RWPE2 (cell line): ENCODE measurements at regions not wholly inside any gene's neighbourhood (a gene's known extent, or its start where the extent isn't known, plus 50 kb on each side); places are given as distances from the start of the nearest gene placed in this dataset.
A peak's percentile ranks its signal among the peaks of the same experiment; 100 is the strongest.

Experiments
- ATAC-seq: fragments of 200-7000 bp; cut with Tn5 transposase; 3 replicates; pipeline ENCODE4 v1.9.1; 2021; ENCODE audit warnings: low read depth
- DNase-seq: peaks from one replicate; pipeline ENCODE4 v3.0.0-alpha.2; 2020; ENCODE audit warnings: low spot score
- H3K27ac ChIP-seq: fragments of 450-650 bp; 2 replicates; pipeline ENCODE4 v1.5.1; 2017; ENCODE audit warnings: mild to moderate bottlenecking; ENCODE audit not compliant: poor library complexity, severe bottlenecking
- H3K27me3 ChIP-seq: fragments of 250-450 bp; sonication (Bioruptor Pico); 2 replicates; pipeline ENCODE4 v1.5.1; 2021; ENCODE audit warnings: mild to moderate bottlenecking, moderate library complexity; ENCODE audit not compliant: insufficient read depth, poor library complexity, severe bottlenecking
- H3K36me3 ChIP-seq: fragments of 250-450 bp; sonication (Bioruptor Pico); 2 replicates; pipeline ENCODE4 v1.5.1; 2020; ENCODE audit warnings: low read depth, mild to moderate bottlenecking, moderate library complexity
- H3K4me1 ChIP-seq: fragments of 250-450 bp; sonication (Bioruptor Pico); 2 replicates; pipeline ENCODE4 v1.5.1; 2021; ENCODE audit warnings: mild to moderate bottlenecking, moderate library complexity; ENCODE audit not compliant: insufficient read depth, poor library complexity, severe bottlenecking
- H3K4me3 ChIP-seq: fragments of 250-450 bp; sonication (Bioruptor Pico); 2 replicates; pipeline ENCODE4 v1.5.1; 2021; ENCODE audit warnings: mild to moderate bottlenecking, moderate library complexity; ENCODE audit not compliant: severe bottlenecking
- H3K9me3 ChIP-seq: fragments of 250-450 bp; sonication (Bioruptor Pico); 2 replicates; pipeline ENCODE4 v1.5.1; 2021; ENCODE audit warnings: mild to moderate bottlenecking, moderate library complexity; ENCODE audit not compliant: severe bottlenecking
- CTCF ChIP-seq: fragments of 450-650 bp; IDR thresholded peaks from one replicate; pipeline ENCODE4 v1.5.1; 2017; ENCODE audit warnings: mild to moderate bottlenecking, moderate library complexity; ENCODE audit not compliant: poor library complexity, severe bottlenecking

GRCh38 chr10:54983255-54983654 lies 182.2 kb upstream of the PCDH15 start:
- Histone ChIP-seq H3K27ac (no peak overlapping the region), H3K9me3 (no peaks in the 10 kb centered on the region), H3K27me3 (no peaks in the 10 kb centered on the region), H3K4me3 (no peak overlapping the region), H3K4me1 (no peaks in the 10 kb centered on the region), H3K36me3 (no peaks in the 10 kb centered on the region)
- 0 out of 3 replicates have a peak, but pooled peaks have one; percentile 33 for ATAC-seq
- no peak for DNase-seq
- no peak for TF ChIP-seq CTCF

GRCh38 chr10:54962134-54962900 lies 161.3 kb upstream of the PCDH15 start:
- H3K27ac ChIP-seq, result no peak overlapping the region
- no peak for DNase-seq
- H3K27me3 ChIP-seq, result no peaks in the 10 kb centered on the region
- H3K4me1 ChIP-seq, result no peaks in the 10 kb centered on the region
- ATAC-seq, result no peak
- H3K36me3 ChIP-seq, result no peaks in the 10 kb centered on the region
- TF ChIP-seq CTCF, result no peak
- H3K4me3 ChIP-seq, result no peak overlapping the region
- H3K9me3 ChIP-seq, result no peaks in the 10 kb centered on the region

GRCh38 chr10:54961040-54961439 lies 160.0 kb upstream of the PCDH15 start:
- no peak for ATAC-seq
- H3K27me3 ChIP-seq, result no peaks in the 10 kb centered on the region
- no peak for TF ChIP-seq CTCF
- no peaks in the 10 kb centered on the region for H3K4me1 ChIP-seq
- no peak overlapping the region for H3K4me3 ChIP-seq
- H3K27ac ChIP-seq, result no peak overlapping the region
- no peaks in the 10 kb centered on the region for H3K9me3 ChIP-seq
- DNase-seq, result no peak
- H3K36me3 ChIP-seq, result no peaks in the 10 kb centered on the region

- ATAC-seq, result no peak
- no peak for DNase-seq
Observed at GRCh38 chr10:54958844-54959243, 157.8 kb upstream of the PCDH15 start.

More at GRCh38 chr10:54958844-54959243, 157.8 kb upstream of the PCDH15 start:
- Histone ChIP-seq H3K4me3 (no peak overlapping the region), H3K4me1 (no peaks in the 10 kb centered on the region), H3K36me3 (no peaks in the 10 kb centered on the region), H3K9me3 (no peaks in the 10 kb centered on the region), H3K27me3 (no peaks in the 10 kb centered on the region), H3K27ac (no peak overlapping the region)
- no peak for TF ChIP-seq CTCF
